GM18507 (cell line): ENCODE measurements at regions not wholly inside any gene's neighbourhood (a gene's known extent, or its start where the extent isn't known, plus 50 kb on each side); places are given as distances from the start of the nearest gene placed in this dataset.
A peak's percentile ranks its signal among the peaks of the same experiment; 100 is the strongest.
"Not testable (repeated sequence)": the region's sequence is repeated elsewhere in the genome, so short reads cannot be mapped to it uniquely, and the experiment has no call there.

Experiments used
- DNase-seq: peaks from one replicate; pipeline ENCODE4 v3.0.0; 2011; ENCODE audit warnings: low read depth; ENCODE audit not compliant: insufficient read length; ENCODE audit errors: extremely low spot score
- FAIRE-seq: peaks from 2 replicates; lab custom pipeline; 2011; peaks lifted over from hg19 to GRCh38; lab: Jason Lieb, UNC

GRCh38 chr15:30470601-30471365 is 56.7 kb upstream of the GOLGA8R start:
- FAIRE-seq, DNase-seq: not testable (repeated sequence)

- DNase-seq, FAIRE-seq: not testable (repeated sequence)
These were observed 57.3 kb upstream of the GOLGA8R start for GRCh38 chr15:30471366-30471749.

DNA sequence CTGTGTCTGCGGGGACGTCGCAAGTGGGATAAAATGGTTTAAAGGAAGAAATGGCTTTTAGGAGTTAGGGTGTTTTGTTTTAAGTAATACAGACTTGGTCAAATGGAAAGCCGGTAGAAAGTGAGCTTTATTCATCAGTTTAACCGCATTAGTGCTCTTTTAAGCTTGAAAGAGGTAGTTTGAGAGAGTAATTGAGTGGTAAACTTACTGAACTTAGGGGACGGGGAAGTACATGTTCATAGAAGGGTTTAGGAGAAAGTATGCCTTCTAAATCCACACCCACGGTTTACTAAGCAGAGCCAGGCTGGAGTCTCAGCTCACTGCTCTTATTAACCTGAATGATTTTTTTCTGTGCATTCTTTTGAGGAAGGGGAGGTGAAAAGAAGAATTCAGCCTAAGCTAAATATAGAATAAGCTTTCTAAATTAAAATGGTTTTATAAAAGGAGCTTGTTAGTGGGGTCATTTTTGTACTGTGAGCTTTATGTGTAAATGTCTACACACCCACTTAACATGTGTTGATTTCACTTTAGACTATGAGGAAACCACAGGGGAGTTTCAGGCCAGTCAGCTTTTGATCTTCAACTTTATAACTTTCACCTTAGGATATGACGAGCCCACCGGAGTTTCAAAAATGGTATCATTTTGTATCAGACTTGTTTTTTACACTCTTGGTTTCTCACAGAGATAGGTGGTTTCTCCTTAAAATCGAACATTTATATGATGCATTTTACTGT is 57.9 kb upstream of the GOLGA8R start:
- not testable (repeated sequence) for DNase-seq
- peak; percentile 65 for FAIRE-seq

DNA sequence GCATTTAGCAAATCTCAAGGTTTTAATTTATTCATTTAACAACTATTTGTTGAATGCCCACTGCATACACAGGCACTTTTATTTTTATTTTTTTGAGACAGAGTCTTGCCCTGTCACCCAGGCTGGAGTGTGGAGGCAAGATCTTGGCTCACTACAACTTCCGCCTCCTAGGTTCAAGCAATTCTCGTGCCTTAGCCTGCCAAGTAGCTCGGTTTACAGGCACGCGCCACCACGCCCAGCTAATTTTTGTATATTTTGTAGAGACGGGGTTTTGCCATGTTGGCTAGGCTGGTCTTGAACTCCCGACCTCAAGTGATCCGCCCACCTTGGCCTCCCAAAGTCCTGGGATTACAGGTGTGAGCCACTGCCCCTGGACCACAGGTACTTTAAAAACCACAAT is 67.0 kb upstream of the GOLGA8Q start:
- not testable (repeated sequence) for FAIRE-seq, DNase-seq

- not testable (repeated sequence) for FAIRE-seq, DNase-seq
These were observed 62.6 kb upstream of the GOLGA8Q start for GRCh38 chr15:30489237-30489636.

DNA sequence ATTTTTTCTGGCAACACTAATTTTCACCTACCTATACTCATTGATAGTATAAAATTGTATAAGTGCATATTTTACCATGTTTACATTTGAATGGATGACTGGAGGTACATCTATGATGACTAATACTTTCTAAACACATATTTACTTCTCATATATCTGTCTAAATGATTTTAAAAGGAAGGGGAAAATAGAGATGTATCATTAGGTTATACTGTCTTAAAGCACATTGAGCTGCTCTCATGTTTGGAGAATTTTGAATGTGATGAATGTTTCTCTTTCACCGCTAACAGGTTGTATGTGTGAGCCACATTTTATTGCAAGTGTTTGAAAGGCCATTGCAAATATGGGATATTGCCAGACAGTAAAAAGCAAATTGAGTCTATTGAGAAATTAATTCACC is 61.5 kb upstream of the GOLGA8Q start:
- FAIRE-seq, DNase-seq: not testable (repeated sequence)

- not testable (repeated sequence) for DNase-seq
- peak; percentile 24 for FAIRE-seq
These were observed 57.9 kb upstream of the GOLGA8Q start for GRCh38 chr15:30493947-30494346.

GRCh38 chr15:30497275-30497674 is 54.6 kb upstream of the GOLGA8Q start:
- FAIRE-seq, DNase-seq: not testable (repeated sequence)

- not testable (repeated sequence) for DNase-seq, FAIRE-seq
These were observed 52.6 kb upstream of the GOLGA8Q start for GRCh38 chr15:30499233-30499632.

DNA sequence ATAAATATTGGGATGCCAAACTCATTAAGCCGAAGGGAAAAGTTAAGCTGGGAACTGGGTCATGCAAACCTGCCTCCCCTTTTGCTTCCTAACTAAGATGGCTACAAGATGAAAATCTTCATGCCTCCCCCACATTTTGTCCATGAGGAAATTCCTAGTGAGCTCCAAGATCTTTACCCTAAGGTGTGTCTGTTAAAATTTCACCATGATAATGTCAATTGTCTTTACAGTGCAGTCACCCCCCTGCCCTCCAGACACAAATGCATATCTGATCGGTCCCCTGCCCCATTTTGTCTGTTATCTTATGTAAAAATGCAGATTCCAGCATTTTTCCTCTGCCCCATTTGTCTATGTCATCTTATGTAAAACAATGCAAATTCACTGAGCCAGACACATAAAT is 51.3 kb upstream of the GOLGA8Q start:
- FAIRE-seq: not testable (repeated sequence)

More for the DNA sequence above, 51.3 kb upstream of the GOLGA8Q start:
- DNase-seq: not testable (repeated sequence)
